Muscle layer of colon (tissue), 2 donors: ENCODE measurements at regions not wholly inside any gene's neighbourhood (a gene's known extent, or its start where the extent isn't known, plus 50 kb on each side); places are given as distances from the start of the nearest gene placed in this dataset.

Experiments used
- H3K27ac ChIP-seq: one replicate; pipeline ENCODE4 v1.7.0; 2013; ENCODE audit warnings: low read depth, mild to moderate bottlenecking, low read length, moderate library complexity
- H3K27me3 ChIP-seq, 2 donors: one replicate each; pipeline ENCODE4 v1.7.0; 2013; ENCODE audit warnings: low read length in 2 of 2, mild to moderate bottlenecking in 2 of 2; ENCODE audit not compliant: insufficient read depth in 2 of 2, control insufficient read depth in 1 of 2
- H3K36me3 ChIP-seq: one replicate; pipeline ENCODE4 v1.7.0; 2013; ENCODE audit warnings: mild to moderate bottlenecking, low read length; ENCODE audit not compliant: insufficient read depth
- H3K4me1 ChIP-seq: one replicate; pipeline ENCODE4 v1.7.0; 2013; ENCODE audit warnings: mild to moderate bottlenecking, low read length; ENCODE audit not compliant: insufficient read depth
- H3K4me3 ChIP-seq, 2 donors: one replicate each; pipeline ENCODE4 v1.7.0; 2013; ENCODE audit warnings: low read length in 2 of 2, low read depth in 1 of 2, mild to moderate bottlenecking in 1 of 2, moderate library complexity in 1 of 2
- H3K9ac ChIP-seq: one replicate; pipeline ENCODE4 v1.7.0; 2013; ENCODE audit warnings: low read length
- H3K9me3 ChIP-seq: one replicate; pipeline ENCODE4 v1.7.0; 2013; ENCODE audit warnings: mild to moderate bottlenecking, low read length
- donor health status: abdominal sarcoma.
- donor health status: Adenocarcinoma of cecum.

DNA sequence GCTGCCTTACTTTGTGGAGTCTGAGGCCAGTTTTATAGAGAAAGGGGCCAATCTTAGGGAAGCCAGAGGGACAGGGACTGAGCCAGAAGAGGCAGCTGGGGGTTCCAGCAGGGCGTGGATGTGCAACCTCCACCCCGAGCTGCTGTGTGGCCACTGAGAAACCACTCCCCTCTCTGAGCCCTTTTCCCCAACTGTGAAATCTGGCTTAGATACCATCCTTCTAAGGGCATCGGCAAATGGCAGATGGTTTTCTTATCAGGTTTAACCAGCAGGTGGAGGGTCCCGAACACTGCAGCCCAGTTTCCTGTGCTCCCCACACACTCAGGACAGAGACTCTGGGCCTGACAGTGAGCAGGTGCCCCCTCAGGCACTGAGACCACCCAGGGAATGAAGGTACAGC lies 55.8 kb upstream of the SLC6A6 start:
- Histone ChIP-seq H3K36me3 (no peaks in the 10 kb centered on the region), H3K27ac (no peak overlapping the region), H3K9me3 (no peaks in the 10 kb centered on the region), H3K9ac (no peak overlapping the region), H3K27me3 (no peaks in the 10 kb centered on the region), H3K4me1 (no peaks in the 10 kb centered on the region), H3K4me3 (no peak overlapping the region)

DNA sequence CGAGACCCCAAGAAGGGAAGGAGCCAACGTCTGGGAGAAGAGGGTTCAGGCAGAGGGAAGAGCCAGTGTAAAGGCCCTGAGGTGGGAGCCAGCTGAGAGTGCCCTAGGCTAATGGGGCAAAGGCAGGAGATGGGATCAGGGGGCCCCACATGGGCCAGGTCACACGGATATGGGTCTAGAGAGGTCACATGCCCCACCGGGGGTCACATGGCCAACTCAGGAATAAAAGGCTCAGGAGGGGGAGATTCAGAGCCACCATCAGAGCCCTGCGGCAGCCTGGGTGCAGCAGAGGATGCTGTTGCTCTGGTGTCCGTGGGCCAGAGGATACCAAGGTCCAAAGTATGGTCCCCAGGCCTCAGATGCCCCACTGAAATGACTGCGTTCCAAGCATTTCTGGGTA lies 55.3 kb upstream of the SLC6A6 start:
- no peaks in the 10 kb centered on the region for H3K9me3 ChIP-seq
- no peak overlapping the region for H3K4me3 ChIP-seq
- no peak overlapping the region for H3K9ac ChIP-seq
- H3K4me1 ChIP-seq, result no peaks in the 10 kb centered on the region
- no peaks in the 10 kb centered on the region for H3K36me3 ChIP-seq
- no peaks in the 10 kb centered on the region for H3K27me3 ChIP-seq
- no peak overlapping the region for H3K27ac ChIP-seq

DNA sequence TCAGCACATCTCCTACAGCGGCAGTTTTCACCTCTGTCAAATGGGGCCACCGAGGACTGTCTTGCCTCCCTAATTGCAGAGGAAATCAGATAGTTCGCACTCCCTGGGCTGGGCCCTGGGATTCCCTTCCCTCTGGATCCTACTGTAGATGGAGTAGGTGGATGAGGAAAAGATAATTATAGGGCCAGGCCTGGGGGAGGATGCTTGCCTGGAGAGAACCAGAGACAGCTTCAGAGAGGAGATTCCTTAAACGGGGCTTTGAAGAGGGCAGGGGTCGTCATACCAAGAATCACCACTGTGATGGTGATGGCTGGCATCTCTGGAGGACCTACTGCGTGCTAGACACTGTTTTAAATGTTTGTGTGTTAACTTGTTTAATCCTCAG lies 50.8 kb upstream of the SLC6A6 start:
- H3K9ac ChIP-seq, result no peak overlapping the region
- H3K36me3 ChIP-seq, result no peaks in the 10 kb centered on the region
- no peaks in the 10 kb centered on the region for H3K9me3 ChIP-seq
- H3K27ac ChIP-seq, result no peak overlapping the region
- H3K4me1 ChIP-seq, result no peaks in the 10 kb centered on the region
- no peaks in the 10 kb centered on the region for H3K27me3 ChIP-seq
- H3K4me3 ChIP-seq, result no peak overlapping the region

DNA sequence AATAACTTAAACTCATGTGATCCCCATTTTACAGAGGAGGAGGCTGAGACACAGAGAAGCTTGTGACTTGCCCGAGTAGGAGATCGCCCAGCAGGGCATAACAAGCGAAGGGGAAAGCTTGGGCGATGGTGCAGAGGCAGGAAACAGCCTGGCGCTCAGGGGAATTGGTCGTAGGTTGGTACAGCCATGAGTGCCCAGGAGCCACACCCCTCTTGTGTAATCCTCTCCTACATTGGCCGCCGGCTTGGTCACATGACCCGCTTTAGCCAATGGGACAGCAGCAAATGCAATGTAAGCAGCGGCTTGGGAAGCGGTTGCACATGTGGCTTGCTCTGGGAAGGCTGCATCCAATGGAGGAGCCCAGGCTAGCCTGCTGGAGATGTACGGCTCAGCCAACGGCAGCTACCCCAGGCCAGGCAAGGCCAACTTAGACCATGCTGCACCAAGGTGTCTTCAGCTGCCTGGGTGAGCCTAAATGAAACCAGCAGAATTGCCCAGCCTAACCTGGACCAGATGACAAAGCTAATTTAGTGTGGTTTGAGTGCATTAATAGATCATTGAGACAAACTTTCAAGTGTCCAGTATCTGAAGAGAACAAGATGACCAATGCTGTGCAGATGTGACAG lies 50.3 kb upstream of the SLC6A6 start:
- no peak overlapping the region for H3K4me3 ChIP-seq
- no peak overlapping the region for H3K9ac ChIP-seq
- no peaks in the 10 kb centered on the region for H3K9me3 ChIP-seq
- no peak overlapping the region for H3K27ac ChIP-seq
- no peaks in the 10 kb centered on the region for H3K4me1 ChIP-seq
- H3K27me3 ChIP-seq, result no peaks in the 10 kb centered on the region
- no peaks in the 10 kb centered on the region for H3K36me3 ChIP-seq
